GM18858 (cell line): ENCODE measurements at regions not wholly inside any gene's neighbourhood (a gene's known extent, or its start where the extent isn't known, plus 50 kb on each side); places are given as distances from the start of the nearest gene placed in this dataset.

Source experiments
- ATAC-seq: cut with Tn5 transposase; IDR thresholded peaks from one replicate; pipeline ENCODE4 v1.9.1; 2021; ENCODE audit not compliant: unreplicated experiment

DNA sequence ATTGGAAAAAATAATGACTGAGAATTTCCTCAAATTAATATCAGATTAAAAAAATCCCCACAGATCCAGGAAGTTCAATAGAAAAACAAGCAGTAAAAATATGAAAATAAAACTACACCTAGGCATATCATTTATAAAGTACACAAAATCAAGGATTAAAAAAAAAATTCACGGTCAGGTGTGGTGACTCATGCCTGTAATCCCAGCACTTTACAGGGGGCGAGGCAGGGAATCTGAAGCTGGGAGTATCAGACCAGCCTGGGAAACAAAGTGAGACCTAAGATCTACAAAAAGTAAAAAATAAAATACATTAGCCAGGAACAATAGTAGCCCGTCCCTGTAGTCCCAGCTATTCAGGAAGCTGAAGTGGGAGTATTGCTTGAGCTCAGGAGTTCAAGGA, 778.3 kb upstream of the ALCAM start:
- ATAC-seq: no peak

GRCh38 chr3:104591776-104592175, 774.9 kb upstream of the ALCAM start:
- no peak for ATAC-seq

- no peak for ATAC-seq
Observed at GRCh38 chr3:104594491-104594890, 772.2 kb upstream of the ALCAM start.

GRCh38 chr3:104596054-104596453, 770.7 kb upstream of the ALCAM start:
- ATAC-seq: no peak

DNA sequence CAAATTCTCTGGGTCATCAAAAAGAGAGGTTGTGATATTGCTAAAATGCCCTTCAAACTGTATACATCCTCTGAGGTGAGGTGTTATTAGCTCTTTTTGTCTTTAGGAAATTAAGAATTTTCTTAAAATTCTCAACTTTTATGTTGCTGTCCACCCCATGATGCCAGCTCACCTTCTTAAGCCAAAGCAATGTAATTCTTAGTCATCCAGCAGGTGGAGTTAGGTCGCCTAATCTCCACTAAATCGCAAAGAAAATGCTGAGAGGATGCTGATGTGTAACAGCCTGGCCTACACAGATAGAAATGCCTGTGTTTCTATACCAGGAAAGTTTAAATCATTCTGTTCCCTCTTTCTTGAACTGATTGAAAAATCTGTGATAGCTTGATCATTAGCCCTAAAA, 770.2 kb upstream of the ALCAM start:
- peak; percentile 86 for ATAC-seq

DNA sequence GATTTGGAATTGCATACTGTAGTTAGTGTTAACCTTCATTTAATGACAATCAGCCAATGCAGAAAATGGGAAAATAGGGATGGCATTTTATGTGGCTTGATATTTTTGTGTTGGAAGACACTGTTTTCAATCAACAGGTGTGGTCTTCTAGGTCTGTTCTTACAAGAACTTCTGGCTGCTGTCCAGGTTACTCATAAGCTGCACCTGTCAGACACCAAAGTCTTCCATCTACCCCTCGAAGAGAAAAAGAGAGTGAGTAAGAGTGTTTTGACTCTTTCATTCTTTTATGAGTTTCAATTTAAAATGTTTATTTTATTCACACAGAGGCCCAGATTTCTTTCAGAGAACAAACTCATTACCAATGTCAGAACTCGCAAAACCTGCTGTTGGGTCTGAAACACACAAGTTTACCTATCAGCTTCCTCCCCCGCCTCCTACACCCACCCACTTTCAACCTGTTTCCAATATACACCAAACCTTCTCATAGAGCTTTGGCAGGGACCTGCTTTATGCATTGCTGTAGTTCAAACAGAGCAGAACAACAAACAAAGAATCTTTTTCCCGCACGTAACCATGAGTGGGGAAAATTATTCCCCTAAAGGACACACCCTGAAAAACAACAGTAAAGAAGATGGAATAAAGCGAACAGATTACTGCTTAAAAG, 767.7 kb upstream of the ALCAM start:
- no peak for ATAC-seq

DNA sequence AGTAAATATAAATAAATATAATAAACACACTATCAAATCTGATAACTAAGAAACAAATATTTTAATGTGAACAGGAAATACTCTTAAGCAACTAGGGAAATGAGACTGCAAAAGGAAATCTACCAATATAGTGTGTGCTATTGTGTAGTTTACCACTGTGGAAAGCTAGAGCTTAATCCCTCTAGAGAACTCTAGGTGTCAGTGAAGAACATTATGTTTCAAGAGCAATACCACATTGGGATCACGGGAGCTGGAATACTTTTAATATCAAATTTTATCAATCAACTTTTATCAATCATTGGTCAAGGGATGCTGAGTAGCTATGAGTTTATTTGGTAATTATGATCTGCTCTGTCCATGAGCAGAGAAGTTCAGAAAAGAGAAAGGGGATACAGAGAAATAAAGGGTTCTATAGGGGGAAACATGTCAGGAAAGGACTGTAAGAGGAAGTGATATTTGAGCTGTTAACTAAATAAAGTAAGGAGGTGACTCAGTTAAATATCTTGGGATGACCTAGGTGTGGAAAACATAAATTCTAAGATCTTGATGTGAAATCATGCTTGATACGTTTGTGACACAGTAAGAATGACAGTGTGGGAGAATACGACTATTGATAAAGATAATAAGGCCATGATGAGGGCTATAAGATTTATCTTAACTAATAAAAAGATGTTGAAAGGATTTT, 762.2 kb upstream of the ALCAM start:
- ATAC-seq: no peak

DNA sequence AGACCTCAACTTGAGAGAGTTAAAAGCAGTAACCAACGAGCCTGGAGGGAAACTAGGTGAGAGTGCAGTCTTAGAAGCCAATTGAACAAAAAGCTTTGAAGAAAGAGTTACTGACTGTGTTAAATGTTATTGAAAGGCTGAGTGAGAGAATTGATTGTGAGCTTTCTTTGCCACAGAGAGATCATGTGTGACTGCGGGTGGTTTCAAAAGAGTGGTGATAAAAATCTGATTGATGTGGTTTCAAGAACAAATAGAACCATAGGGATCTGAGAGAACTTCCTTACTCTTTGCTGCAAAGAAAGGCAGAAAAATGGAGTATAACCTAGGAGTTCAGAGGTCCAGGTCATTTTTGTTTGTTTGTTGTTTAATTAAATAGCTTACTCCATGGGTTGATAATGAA, 759.9 kb upstream of the ALCAM start:
- no peak for ATAC-seq

- ATAC-seq: no peak
Observed at GRCh38 chr3:104610730-104611652, 755.7 kb upstream of the ALCAM start.

- no peak for ATAC-seq
Observed at GRCh38 chr3:104612218-104612617, 754.5 kb upstream of the ALCAM start.

DNA sequence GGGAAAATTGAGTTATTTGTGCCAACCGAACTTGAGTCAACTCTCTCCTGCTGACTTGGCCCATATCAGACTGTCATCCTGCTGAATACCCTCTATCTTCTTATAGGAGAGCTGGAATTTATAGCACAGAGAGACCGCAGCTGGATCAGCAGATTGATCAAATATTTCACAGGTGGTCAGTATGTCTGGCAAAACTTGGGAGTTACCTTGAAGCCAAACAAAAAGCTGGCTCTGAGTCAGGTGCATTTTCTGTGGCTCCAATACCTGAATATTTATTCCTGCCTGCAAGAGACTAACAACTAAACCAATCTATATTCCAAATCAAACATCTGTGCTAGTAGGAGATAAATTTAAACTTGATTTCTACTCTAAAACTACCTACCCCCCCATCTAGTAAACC, 752.1 kb upstream of the ALCAM start:
- ATAC-seq: no peak

DNA sequence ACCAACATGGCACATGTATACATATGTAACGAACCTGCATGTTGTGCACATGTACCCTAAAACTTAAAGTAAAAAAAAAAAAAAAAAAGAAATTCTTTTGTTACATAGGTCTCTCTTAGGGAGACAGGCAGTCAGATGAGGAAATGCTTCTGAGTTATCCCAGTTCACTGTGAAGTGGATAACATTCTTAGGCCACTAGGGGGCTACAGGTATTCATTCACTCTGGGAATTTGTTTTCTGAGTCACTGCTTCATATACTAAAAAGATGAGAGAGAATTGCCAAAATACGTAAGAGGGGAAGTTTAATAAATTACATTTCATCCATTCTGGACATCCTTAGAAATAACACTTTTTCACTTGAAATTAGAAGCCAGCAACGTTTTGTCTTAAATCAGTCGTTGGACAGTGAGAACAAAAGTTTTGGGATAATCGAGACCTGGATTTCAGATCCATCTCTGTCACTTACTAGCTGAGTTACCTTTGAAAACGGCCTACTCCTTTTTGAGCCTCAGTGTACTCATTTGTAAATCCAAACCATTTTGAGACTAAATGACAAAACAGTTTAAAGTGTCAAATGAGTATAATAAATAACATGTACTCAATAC, 738.4 kb upstream of the ALCAM start:
- peak; percentile 84 for ATAC-seq

- ATAC-seq: no peak
Observed at GRCh38 chr3:104629038-104629437, 737.7 kb upstream of the ALCAM start.

GRCh38 chr3:104631254-104631653, 735.5 kb upstream of the ALCAM start:
- no peak for ATAC-seq

GRCh38 chr3:104632521-104632920, 734.2 kb upstream of the ALCAM start:
- ATAC-seq: no peak

DNA sequence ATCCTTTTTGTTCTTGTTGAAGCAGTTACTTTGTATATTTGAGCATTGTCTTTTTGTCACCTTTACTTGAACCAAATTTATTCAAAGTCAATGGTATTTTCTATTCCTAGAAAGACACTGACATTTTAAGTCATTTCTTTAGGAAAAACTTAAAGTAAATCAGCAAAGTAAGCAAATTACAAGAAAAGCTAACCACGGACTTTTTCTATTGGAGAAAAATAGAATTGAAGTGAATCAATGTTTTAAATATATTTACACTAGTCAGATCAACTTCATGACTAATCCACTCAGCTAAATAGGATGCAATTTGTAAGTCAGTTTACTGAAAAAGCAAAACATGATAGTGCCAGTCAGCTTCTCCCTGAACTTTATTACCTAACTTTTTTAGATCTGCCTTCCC, 733.8 kb upstream of the ALCAM start:
- no peak for ATAC-seq

DNA sequence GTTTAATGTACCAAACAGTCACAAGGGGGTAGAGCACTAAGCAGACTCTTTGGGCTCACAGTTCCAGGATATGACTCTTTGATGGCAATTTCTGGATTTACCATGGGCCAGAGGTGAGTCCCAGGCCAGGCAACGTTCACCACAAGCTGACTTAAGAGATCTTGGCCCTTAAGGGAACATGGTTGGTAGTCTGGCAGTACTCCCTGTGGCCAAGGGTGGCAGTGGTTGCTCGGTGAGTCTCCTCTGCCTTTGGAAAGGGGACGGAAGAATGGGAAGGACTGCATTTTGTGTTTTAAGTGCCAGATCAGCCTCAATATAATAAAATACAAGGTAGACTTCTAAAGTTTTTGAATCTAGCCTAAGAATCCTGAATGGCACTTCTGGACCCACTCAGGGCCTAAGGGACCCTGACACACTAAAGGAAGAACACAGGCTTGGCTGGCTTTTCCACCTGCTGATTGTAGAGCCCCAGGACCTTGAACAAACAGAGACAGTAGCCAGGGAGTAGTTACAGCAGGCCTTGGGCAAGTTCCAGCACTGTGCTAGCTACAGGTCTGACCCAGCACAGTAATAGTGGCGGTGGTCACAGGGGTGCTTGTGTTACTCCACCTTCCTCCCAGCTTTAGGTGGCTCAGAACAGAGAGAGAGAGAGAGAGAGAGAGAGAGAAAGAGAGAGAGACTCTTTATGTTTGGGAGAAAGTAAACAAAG, 730.7 kb upstream of the ALCAM start:
- no peak for ATAC-seq

- ATAC-seq: no peak
Observed at GRCh38 chr3:104642827-104643226, 723.9 kb upstream of the ALCAM start.

- no peak for ATAC-seq
Observed at GRCh38 chr3:104646196-104646595, 720.5 kb upstream of the ALCAM start.

GRCh38 chr3:104648823-104649222, 717.9 kb upstream of the ALCAM start:
- ATAC-seq: no peak

DNA sequence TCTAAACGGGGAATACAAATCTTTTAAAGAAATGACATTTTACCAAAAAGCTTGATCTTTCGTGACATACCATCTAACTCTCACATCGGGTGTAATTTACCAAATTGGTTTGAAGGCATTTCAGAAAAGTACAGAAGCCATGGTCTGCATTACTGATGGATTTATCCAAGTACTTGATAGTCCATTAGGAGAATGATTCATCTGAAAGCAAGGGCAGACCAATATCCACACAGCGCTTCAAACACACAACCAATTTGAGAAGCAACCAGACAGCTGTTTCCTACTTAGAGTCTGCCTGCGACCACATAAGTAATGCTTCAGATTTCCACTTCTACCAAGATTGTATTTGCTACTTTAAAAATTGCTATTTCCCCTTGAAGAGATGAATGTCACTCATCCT, 697.6 kb upstream of the ALCAM start:
- no peak for ATAC-seq
